OCI-LY1 (cell line): ENCODE measurements at regions not wholly inside any gene's neighbourhood (a gene's known extent, or its start where the extent isn't known, plus 50 kb on each side); places are given as distances from the start of the nearest gene placed in this dataset.
"Not testable (repeated sequence)": the region's sequence is repeated elsewhere in the genome, so short reads cannot be mapped to it uniquely, and the experiment has no call there.

Source experiments
- EZH2 ChIP-seq: fragments of 200-600 bp; sonication (generic), shearing (Covaris generic); IDR thresholded peaks from 2 replicates; pipeline ENCODE4 v1.8.0; 2017; ENCODE audit warnings: borderline replicate concordance, mixed run types, mild to moderate bottlenecking, antibody characterized with exemption, low read length, moderate library complexity, mixed read lengths
- TF ChIP-seq, protein P1 (sequence below): fragments of 200-600 bp; sonication (generic), shearing (Covaris generic); IDR thresholded peaks from 2 replicates; pipeline ENCODE4 v1.5.1; 2017; ENCODE audit warnings: mild to moderate bottlenecking, antibody characterized with exemption, low read length, moderate library complexity, mixed read lengths

DNA sequence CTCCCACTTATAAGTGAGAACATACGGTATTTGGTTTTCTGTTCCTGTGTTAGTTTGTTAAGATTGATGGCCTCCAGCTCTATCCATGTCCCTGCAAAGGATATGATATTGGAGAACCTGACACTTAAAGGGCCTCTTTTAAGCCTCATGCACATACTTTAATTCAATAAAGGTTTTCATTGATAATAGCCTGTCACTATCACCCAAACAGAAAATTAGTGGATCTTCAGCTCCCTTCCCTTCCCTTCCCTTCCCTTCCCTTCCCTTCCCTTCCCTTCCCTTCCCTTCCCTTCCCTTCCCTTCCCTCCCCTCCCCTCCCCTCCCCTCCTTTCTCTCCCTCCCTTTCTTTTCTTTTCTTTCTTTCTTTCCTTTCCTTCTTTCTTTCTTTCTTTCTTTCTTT lies 78.7 kb downstream of the BUB3 start:
- TF ChIP-seq, protein P1, sequence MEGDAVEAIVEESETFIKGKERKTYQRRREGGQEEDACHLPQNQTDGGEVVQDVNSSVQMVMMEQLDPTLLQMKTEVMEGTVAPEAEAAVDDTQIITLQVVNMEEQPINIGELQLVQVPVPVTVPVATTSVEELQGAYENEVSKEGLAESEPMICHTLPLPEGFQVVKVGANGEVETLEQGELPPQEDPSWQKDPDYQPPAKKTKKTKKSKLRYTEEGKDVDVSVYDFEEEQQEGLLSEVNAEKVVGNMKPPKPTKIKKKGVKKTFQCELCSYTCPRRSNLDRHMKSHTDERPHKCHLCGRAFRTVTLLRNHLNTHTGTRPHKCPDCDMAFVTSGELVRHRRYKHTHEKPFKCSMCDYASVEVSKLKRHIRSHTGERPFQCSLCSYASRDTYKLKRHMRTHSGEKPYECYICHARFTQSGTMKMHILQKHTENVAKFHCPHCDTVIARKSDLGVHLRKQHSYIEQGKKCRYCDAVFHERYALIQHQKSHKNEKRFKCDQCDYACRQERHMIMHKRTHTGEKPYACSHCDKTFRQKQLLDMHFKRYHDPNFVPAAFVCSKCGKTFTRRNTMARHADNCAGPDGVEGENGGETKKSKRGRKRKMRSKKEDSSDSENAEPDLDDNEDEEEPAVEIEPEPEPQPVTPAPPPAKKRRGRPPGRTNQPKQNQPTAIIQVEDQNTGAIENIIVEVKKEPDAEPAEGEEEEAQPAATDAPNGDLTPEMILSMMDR, result not testable (repeated sequence)
- TF ChIP-seq EZH2, result not testable (repeated sequence)
